ENCODE measurements at regions not wholly inside any gene's neighbourhood (a gene's known extent, or its start where the extent isn't known, plus 50 kb on each side); places are given as distances from the start of the nearest gene placed in this dataset.
A peak's percentile ranks its signal among the peaks of the same experiment; 100 is the strongest.

- H3K4me1 ChIP-seq, result no peaks in the 10 kb centered on the region
- no peaks in the 10 kb centered on the region for H3K36me3 ChIP-seq
- no peaks in the 10 kb centered on the region for H3K27me3 ChIP-seq
- peaks cover 0 to 12% (median 5%) of the 10 kb centered on the region in 3 donors for H3K9me3 ChIP-seq
- no peak overlapping the region for H3K4me3 ChIP-seq
- no peak for TF ChIP-seq CTCF (IDR thresholded peaks at IDR 0.05)
- DNase-seq, result no peak
- intact Hi-C loops (cut with DNase I; ENCODE audit: low total_unique reads), result no loop called here
- no peak overlapping the region for H3K27ac ChIP-seq
These were observed 130.5 kb upstream of the HABP2 start for GRCh38 chr10:113422371-113422770.

GRCh38 chr10:113423981-113424721 is 128.7 kb upstream of the HABP2 start:
- intact Hi-C loops (cut with DNase I; ENCODE audit: low total_unique reads), result no loop called here
- no peak for TF ChIP-seq CTCF (IDR thresholded peaks at IDR 0.05)

GRCh38 chr10:113425008-113425407 is 127.8 kb upstream of the HABP2 start:
- H3K36me3 ChIP-seq, result no peaks in the 10 kb centered on the region
- peaks cover 0 to 7% (median 0%) of the 10 kb centered on the region in 3 donors for H3K9me3 ChIP-seq
- DNase-seq, result no peak
- no peaks in the 10 kb centered on the region for H3K27me3 ChIP-seq
- H3K4me1 ChIP-seq, result no peaks in the 10 kb centered on the region
- intact Hi-C loops (cut with DNase I; ENCODE audit: low total_unique reads), result no loop called here
- no peak for TF ChIP-seq CTCF (IDR thresholded peaks at IDR 0.05)
- no peak overlapping the region for H3K4me3 ChIP-seq
- H3K27ac ChIP-seq, result no peak overlapping the region

More at GRCh38 chr10:113423981-113424721, 128.7 kb upstream of the HABP2 start:
- peak in 1 of 2 donors; percentile 40 for DNase-seq
- Histone ChIP-seq H3K36me3 (no peaks in the 10 kb centered on the region), H3K9me3 (peaks cover 0 to 12% (median 5%) of the 10 kb centered on the region in 3 donors), H3K4me1 (no peaks in the 10 kb centered on the region), H3K27ac (no peak overlapping the region), H3K4me3 (no peak overlapping the region), H3K27me3 (no peaks in the 10 kb centered on the region)

- H3K9me3 ChIP-seq, result peaks cover 0 to 2% (median 0%) of the 10 kb centered on the region in 3 donors
- no peak for DNase-seq
- H3K4me1 ChIP-seq, result no peaks in the 10 kb centered on the region
- H3K27ac ChIP-seq, result no peak overlapping the region
- intact Hi-C loops (cut with DNase I; ENCODE audit: low total_unique reads), result no loop called here
- H3K36me3 ChIP-seq, result no peaks in the 10 kb centered on the region
- TF ChIP-seq CTCF (IDR thresholded peaks at IDR 0.05), result no peak
- no peaks in the 10 kb centered on the region for H3K27me3 ChIP-seq
- H3K4me3 ChIP-seq, result no peak overlapping the region
These were observed 127.3 kb upstream of the HABP2 start for GRCh38 chr10:113425541-113425951.

GRCh38 chr10:113426181-113426877 is 126.5 kb upstream of the HABP2 start:
- H3K4me3 ChIP-seq, result no peak overlapping the region

More at GRCh38 chr10:113426181-113426877, 126.5 kb upstream of the HABP2 start:
- no peak for DNase-seq
- Histone ChIP-seq H3K36me3 (no peaks in the 10 kb centered on the region), H3K4me1 (no peaks in the 10 kb centered on the region), H3K27me3 (no peaks in the 10 kb centered on the region), H3K27ac (no peak overlapping the region), H3K9me3 (no peaks in the 10 kb centered on the region)
- intact Hi-C loops (cut with DNase I; ENCODE audit: low total_unique reads), result no loop called here
- no peak for TF ChIP-seq CTCF (IDR thresholded peaks at IDR 0.05)

Data from tibial artery (tissue), 4 donors.